ENCODE measurements at regions not wholly inside any gene's neighbourhood (a gene's known extent, or its start where the extent isn't known, plus 50 kb on each side); places are given as distances from the start of the nearest gene placed in this dataset.

- TF ChIP-seq CTCF (conservative IDR thresholded peaks at IDR 0.05; ENCODE audit: low read depth in 2 of 2) (no peak), EZH2 (IDR thresholded peaks at IDR 0.05; ENCODE audit: low read depth, unreplicated experiment) (no peak), POLR2AphosphoS5 (IDR thresholded peaks at IDR 0.05; ENCODE audit: low read depth) (no peak), REST (IDR thresholded peaks at IDR 0.05; ENCODE audit: unreplicated experiment) (no peak), EZH2phosphoT487 (IDR thresholded peaks at IDR 0.05; ENCODE audit: unreplicated experiment) (no peak), ETS1 (IDR thresholded peaks at IDR 0.05) (no peak)
Observed at GRCh38 chr13:90412980-90413379, 934.5 kb upstream of the MIR17HG start.

All from GM23338 (cell line).